ENCODE measurements at regions not wholly inside any gene's neighbourhood (a gene's known extent, or its start where the extent isn't known, plus 50 kb on each side); places are given as distances from the start of the nearest gene placed in this dataset.
"Not testable (repeated sequence)": the region's sequence is repeated elsewhere in the genome, so short reads cannot be mapped to it uniquely, and the experiment has no call there.

GRCh38 chr21:17053321-17053720 lies 459.5 kb upstream of the CXADR start:
- no peak for DNase-seq

DNA sequence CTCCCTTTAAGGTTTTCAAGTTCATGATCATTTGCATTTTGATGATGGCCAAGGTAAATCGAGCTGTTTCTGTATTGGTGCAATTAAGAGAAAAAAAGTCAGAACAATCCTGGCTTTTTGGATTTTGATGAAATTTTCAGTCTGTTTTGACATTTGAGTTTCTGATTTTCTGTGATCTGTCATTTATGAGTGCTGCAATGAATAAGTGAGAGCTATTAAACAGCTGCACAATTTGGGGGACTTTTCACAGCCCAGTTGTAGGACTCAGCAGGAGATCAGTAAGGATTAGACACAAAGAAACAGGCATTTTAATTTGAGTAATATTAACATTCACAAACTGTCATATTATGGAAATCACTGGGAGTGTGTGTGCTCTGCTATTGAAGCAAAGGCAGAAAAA lies 452.9 kb upstream of the CXADR start:
- no peak for DNase-seq

GRCh38 chr21:17066006-17066405 lies 446.8 kb upstream of the CXADR start:
- no peak for DNase-seq

DNA sequence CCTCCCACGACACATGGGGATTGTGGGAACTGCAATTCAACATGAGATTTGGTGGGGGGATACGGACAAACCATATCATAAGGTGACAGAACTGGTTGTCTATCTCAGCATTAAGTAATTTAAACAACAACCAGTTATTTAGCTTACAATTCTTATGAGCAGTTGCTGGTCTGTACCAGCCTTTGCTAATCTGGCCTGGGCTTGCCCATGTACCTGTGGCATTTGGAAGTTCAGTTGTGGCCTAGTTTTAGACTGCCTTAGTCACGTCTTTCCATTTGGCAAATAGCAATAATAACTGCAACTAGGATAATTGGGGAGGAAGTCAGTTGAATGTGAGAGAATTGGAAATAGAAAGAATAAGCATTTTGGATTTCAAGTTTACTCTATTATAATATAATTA lies 441.8 kb upstream of the CXADR start:
- DNase-seq, result no peak

- no peak for DNase-seq
Observed at GRCh38 chr21:17081193-17081592, 431.6 kb upstream of the CXADR start.

DNA sequence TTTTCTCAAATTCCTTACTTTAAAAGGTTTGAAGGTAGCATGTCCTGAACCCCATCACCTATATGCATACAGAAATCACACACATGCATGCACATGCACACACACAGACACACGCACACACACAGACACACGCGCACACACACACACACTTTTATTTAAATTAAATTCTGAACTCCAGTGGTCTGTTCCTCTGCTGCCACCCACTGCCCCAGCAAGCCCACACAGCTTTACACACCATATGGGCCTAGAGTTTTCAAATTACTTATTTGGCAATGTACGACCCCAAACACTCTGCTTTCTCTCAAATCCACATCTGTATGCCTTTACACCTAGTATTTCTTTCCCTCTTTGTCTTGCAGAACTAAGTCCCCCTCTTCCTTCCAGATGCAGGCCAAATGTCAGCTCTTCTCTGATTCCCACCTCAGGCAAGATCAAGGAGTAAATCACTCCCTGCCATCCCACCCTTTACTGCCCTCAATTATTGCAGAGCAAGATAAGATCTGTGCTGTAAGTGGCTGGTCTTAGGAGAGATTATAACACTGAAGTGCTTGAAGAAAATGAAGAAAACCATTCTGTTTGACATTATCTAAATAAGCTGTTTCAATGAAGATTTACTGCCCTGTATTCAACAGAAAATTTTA lies 429.9 kb upstream of the CXADR start:
- DNase-seq, result no peak

DNA sequence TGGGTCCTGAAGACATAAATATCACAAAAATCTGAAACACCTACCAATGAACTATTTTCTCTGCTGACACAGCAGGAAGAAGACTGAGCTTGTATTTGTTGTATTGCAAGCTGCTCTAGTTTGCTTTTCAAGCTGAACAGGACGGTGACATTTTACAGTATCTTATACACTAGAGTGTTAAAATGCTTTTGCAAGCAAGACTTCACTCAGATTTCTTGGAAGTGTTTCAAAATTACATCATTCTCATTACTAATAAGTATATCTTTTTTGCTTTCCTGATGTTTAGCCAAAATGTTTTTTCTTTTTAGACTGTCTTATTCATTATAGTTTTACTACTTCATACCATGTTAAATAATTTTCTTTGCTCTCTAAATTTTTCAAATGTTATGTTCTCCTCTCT lies 427.1 kb upstream of the CXADR start:
- peak; percentile 42 for DNase-seq

GRCh38 chr21:17088500-17088899 lies 424.3 kb upstream of the CXADR start:
- no peak for DNase-seq

GRCh38 chr21:17089091-17089491 lies 423.8 kb upstream of the CXADR start:
- peak; percentile 36 for DNase-seq

DNA sequence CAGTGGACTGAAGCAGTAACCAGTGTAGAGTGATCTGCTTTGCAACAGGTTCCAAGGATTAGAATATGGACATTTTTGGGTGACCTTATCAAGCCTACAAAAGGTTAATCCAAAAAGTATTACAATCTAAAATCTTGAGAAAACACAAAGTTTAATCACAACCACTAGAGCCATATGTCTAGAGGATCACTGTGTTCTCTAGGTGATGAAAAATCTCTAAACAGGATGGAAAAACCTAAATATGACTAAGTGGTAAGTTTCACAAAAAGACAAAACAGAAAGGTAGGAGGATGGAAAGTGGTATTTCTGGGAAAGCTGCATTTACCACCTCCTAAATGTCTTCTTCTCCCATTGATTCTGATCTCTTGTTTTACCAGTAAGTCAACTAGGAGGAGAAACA lies 411.1 kb upstream of the CXADR start:
- DNase-seq, result no peak

GRCh38 chr21:17105932-17106331 lies 406.9 kb upstream of the CXADR start:
- no peak for DNase-seq

DNA sequence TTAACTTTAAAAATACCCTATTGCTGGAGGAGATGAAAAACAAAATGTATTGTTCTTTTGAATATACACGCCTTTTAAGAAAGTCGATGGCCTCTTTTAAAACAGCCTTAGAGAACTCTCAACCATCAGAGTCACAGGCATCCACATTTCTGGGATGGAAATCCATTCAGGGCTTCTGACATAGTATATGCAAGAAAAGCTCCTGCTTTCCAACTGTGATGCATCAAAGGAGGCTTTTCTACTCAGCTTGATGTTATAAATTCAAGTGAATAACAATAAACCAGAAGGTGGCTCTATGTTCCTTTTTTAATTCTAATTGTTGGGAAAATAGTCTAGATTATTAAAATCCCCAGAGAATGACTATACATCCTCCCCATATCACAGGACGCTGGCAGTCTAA lies 398.8 kb upstream of the CXADR start:
- no peak for DNase-seq

- no peak for DNase-seq
Observed at GRCh38 chr21:17118638-17119384, 394.0 kb upstream of the CXADR start.

DNA sequence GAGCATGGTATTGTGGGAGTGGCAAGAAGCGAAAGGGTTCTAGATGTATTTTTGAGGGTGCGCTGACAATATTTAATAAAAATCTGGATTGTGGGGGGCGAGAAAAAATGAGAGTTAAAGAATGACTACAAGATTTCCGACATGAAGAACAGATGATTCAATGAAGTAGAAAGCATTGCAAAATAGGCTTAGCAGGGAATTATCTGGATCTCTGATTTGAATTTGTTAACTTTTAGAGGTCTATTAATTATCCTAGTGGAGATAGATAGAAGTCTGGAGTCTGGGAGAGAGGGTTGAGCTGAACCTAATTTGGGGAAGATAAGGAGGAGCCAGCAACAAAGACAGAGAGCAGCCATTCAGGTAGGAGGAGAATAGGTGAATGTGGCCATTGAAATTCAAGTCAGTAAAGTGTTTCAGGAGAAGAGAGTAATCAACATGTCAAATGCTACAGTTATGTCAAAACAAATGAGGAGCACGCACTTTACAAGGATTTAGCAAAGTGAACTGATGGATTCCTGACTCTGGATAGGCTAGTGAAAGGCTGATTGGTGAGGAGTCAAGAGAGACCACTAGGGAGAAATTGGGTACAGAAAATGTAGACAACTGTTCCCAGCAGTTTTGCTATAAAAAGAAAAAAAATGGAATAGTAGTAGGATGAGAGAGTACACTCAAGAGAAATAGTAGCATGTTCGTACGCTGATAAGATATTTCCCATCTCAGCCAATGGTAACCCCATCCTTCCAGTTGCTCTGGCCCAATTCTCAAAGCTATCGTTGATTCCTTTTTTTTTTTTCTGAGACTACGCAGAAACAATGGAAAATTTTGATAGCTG lies 393.2 kb upstream of the CXADR start:
- DNase-seq, result no peak

- DNase-seq, result not testable (repeated sequence)
Observed at GRCh38 chr21:17127395-17127794, 385.4 kb upstream of the CXADR start.

GRCh38 chr21:17128132-17128531 lies 384.7 kb upstream of the CXADR start:
- DNase-seq, result peak; percentile 19

DNA sequence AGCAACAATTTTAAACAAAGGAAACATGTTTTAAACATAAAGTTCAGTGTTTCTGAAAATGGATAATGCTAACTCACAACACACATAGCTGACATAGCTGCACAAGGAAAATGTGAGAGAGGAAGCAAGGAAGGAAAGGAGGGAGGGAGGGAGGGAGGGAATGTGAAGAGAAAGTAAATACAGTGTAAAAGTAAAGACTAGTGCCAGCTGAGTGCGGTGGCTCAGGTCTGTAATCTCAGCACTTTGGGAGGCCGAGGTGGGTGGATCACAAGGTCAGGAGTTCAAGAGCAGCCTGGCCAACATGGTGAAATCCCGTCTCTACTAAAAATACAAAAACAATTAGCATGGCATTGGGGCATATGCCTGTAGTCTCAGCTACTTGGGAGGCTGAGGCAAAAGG lies 373.7 kb upstream of the CXADR start:
- DNase-seq, result not testable (repeated sequence)

GRCh38 chr21:17139696-17140095 lies 373.1 kb upstream of the CXADR start:
- DNase-seq, result no peak

- DNase-seq, result no peak
Observed at GRCh38 chr21:17146426-17146825, 366.4 kb upstream of the CXADR start.

GRCh38 chr21:17159697-17160096 lies 353.1 kb upstream of the CXADR start:
- DNase-seq, result no peak

- DNase-seq, result no peak
Observed at GRCh38 chr21:17185674-17186073, 327.2 kb upstream of the CXADR start.

DNA sequence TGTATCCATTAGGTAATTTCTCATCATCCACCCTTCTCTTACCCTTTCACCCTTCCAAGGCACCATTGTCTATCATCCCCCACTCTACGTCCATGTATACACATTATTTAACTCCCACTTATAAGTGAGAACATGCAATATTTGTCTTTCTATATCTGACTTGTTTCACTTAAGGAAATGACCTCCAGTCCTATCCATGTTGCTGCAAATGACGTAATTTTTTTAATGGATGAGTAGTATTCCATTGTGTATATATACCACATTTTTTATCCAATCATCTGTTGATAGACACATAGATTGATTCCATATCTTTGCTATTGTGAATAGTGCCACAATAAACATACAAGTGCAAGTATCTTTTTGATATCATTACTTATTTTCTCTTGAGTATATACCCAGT lies 322.9 kb upstream of the CXADR start:
- DNase-seq, result no peak

- no peak for DNase-seq
Observed at GRCh38 chr21:17191346-17191993, 321.4 kb upstream of the CXADR start.

All from skin of body (tissue), 1 donor.